Immature natural killer cell (primary cell): ENCODE measurements at regions not wholly inside any gene's neighbourhood (a gene's known extent, or its start where the extent isn't known, plus 50 kb on each side); places are given as distances from the start of the nearest gene placed in this dataset.

Source experiments
- DNase-seq, 3 donors: peaks; one replicate each; pipeline ENCODE4 v3.0.0; 2022; ENCODE audit warnings: mixed read lengths in 1 of 3
- H3K27ac Mint-ChIP-seq, 6 donors: one replicate each; pipeline ENCODE4 v1.8.0; 2020; ENCODE audit warnings: mixed read lengths in 6 of 6, mild to moderate bottlenecking in 5 of 6, inconsistent platforms in 4 of 6, moderate library complexity in 3 of 6
- H3K27me3 Mint-ChIP-seq, 3 donors: one replicate each; pipeline ENCODE4 v1.8.0; 2020 to 2021; ENCODE audit warnings: low read depth in 3 of 3, mild to moderate bottlenecking in 3 of 3, mixed read lengths in 3 of 3, moderate library complexity in 3 of 3, inconsistent platforms in 1 of 3
- H3K36me3 Mint-ChIP-seq, 3 donors: one replicate each; pipeline ENCODE4 v1.8.0; 2020; ENCODE audit warnings: mixed read lengths in 3 of 3, inconsistent platforms in 2 of 3, mild to moderate bottlenecking in 2 of 3
- H3K4me1 Mint-ChIP-seq, 2 donors: one replicate each; pipeline ENCODE4 v1.8.0; 2020; ENCODE audit warnings: inconsistent platforms in 2 of 2, mild to moderate bottlenecking in 2 of 2, mixed read lengths in 2 of 2, moderate library complexity in 1 of 2
- H3K4me3 Mint-ChIP-seq, 5 donors: one replicate each; pipeline ENCODE4 v1.8.0; 2020; ENCODE audit warnings: mild to moderate bottlenecking in 5 of 5, mixed read lengths in 5 of 5, inconsistent platforms in 3 of 5, moderate library complexity in 3 of 5
- H3K9me3 Mint-ChIP-seq, 6 donors: one replicate each; pipeline ENCODE4 v1.8.0; 2020; ENCODE audit warnings: mild to moderate bottlenecking in 6 of 6, mixed read lengths in 6 of 6, inconsistent platforms in 4 of 6, moderate library complexity in 3 of 6

DNA sequence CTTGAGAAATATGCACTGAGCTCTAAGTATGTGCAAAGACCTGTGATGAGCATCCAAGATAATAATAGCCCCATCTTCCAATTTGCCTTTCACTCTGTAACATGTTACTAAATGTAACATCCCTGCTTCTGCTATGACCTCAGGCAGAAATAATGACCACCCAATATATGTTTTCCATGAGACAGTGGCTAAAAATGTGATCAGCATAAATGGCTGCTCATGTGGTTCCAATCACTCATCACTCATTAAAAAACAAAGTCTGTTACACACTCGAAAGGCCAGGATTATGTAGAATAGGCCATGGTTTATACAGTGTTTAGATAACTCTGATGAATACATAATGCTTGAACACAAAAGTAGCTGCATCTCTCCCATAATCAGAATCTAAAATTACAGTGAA lies 71.4 kb upstream of the MOCS2 start:
- Mint-ChIP-seq H3K9me3 (peaks cover 0 to 2% (median 0%) of the 10 kb centered on the region in 6 donors), H3K36me3 (no peaks in the 10 kb centered on the region), H3K4me1 (no peaks in the 10 kb centered on the region), H3K4me3 (no peak overlapping the region), H3K27ac (no peak overlapping the region), H3K27me3 (peaks cover 0 to 3% (median 0%) of the 10 kb centered on the region in 3 donors)
- no peak for DNase-seq

GRCh38 chr5:53183880-53184279 lies 74.3 kb upstream of the MOCS2 start:
- H3K27ac Mint-ChIP-seq: no peak overlapping the region
- H3K4me1 Mint-ChIP-seq: no peaks in the 10 kb centered on the region
- H3K27me3 Mint-ChIP-seq: peaks cover 0 to 6% (median 1%) of the 10 kb centered on the region in 3 donors
- DNase-seq: no peak
- peaks cover 0 to 6% (median 4%) of the 10 kb centered on the region in 6 donors for H3K9me3 Mint-ChIP-seq
- no peak overlapping the region for H3K4me3 Mint-ChIP-seq
- no peaks in the 10 kb centered on the region for H3K36me3 Mint-ChIP-seq

- Mint-ChIP-seq H3K4me1 (no peaks in the 10 kb centered on the region), H3K27me3 (peaks cover 0 to 18% (median 3%) of the 10 kb centered on the region in 3 donors), H3K36me3 (no peaks in the 10 kb centered on the region), H3K9me3 (peaks cover 1 to 14% (median 7%) of the 10 kb centered on the region in 6 donors), H3K4me3 (no peak overlapping the region), H3K27ac (no peak overlapping the region)
- DNase-seq: no peak
Observed at GRCh38 chr5:53191548-53192165, 82.1 kb upstream of the MOCS2 start.

GRCh38 chr5:53194086-53194485 lies 84.5 kb upstream of the MOCS2 start:
- Mint-ChIP-seq H3K27ac (no peak overlapping the region), H3K36me3 (no peaks in the 10 kb centered on the region), H3K27me3 (peaks cover 0 to 12% (median 3%) of the 10 kb centered on the region in 3 donors), H3K4me3 (no peak overlapping the region), H3K9me3 (peaks cover 0 to 9% (median 6%) of the 10 kb centered on the region in 6 donors), H3K4me1 (no peaks in the 10 kb centered on the region)
- no peak for DNase-seq

GRCh38 chr5:53199882-53200281 lies 90.3 kb upstream of the MOCS2 start:
- Mint-ChIP-seq H3K9me3 (no peaks in the 10 kb centered on the region), H3K4me3 (no peak overlapping the region), H3K27ac (no peak overlapping the region), H3K36me3 (no peaks in the 10 kb centered on the region), H3K27me3 (peaks cover 0 to 2% (median 0%) of the 10 kb centered on the region in 3 donors), H3K4me1 (no peaks in the 10 kb centered on the region)
- DNase-seq: no peak

DNA sequence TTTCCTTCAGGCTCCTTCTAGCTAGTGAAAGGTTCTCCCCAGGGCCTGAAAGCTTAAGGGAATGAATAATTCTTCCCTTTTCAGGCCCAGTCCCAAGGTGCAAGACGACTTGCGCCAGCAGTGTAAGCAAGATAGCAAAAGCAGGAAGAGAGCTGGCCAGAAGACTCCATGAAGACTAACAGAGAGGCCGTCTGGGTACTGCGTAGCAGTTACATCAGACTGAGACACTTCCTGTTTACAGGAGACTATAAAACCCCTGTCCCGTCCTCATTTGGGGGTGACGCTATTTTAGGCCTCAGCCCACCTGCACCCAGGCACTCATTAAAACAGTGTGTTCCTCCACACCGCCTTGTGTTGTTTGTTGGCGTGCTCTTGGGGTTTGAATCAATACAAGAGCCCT lies 90.7 kb upstream of the MOCS2 start:
- Mint-ChIP-seq H3K4me3 (no peak overlapping the region), H3K9me3 (no peaks in the 10 kb centered on the region), H3K27ac (no peak overlapping the region), H3K27me3 (peaks cover 0 to 2% (median 0%) of the 10 kb centered on the region in 3 donors), H3K36me3 (no peaks in the 10 kb centered on the region), H3K4me1 (no peaks in the 10 kb centered on the region)
- DNase-seq: no peak

- Mint-ChIP-seq H3K27me3 (peaks cover 0 to 2% (median 0%) of the 10 kb centered on the region in 3 donors), H3K27ac (no peak overlapping the region), H3K9me3 (no peaks in the 10 kb centered on the region), H3K4me3 (no peak overlapping the region), H3K36me3 (no peaks in the 10 kb centered on the region), H3K4me1 (no peaks in the 10 kb centered on the region)
- DNase-seq: no peak
Observed at GRCh38 chr5:53201746-53202145, 92.2 kb upstream of the MOCS2 start.

DNA sequence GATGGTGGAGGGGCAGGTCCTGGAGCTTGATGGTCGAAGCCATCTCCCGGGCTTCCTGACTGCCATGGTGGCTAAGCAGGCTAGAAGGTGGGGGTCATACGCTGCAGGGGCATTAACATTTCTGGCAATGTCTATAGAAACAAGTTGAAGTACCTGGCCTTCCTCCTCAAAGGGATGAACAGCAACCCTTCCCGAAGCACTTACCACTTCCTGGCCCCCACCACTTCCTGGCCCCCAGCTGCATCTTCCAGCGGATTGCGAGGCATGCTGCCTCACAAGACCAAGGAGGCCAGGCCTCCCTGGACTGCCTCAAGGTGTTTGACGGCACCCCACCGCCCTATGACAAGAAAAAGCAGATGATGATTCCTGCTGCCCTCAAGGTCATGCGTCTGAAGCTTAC lies 97.0 kb upstream of the MOCS2 start:
- Mint-ChIP-seq H3K27ac (no peak overlapping the region), H3K9me3 (no peaks in the 10 kb centered on the region), H3K27me3 (peaks cover 0 to 4% (median 2%) of the 10 kb centered on the region in 3 donors), H3K4me3 (no peak overlapping the region), H3K36me3 (no peaks in the 10 kb centered on the region), H3K4me1 (no peaks in the 10 kb centered on the region)
- no peak for DNase-seq

DNA sequence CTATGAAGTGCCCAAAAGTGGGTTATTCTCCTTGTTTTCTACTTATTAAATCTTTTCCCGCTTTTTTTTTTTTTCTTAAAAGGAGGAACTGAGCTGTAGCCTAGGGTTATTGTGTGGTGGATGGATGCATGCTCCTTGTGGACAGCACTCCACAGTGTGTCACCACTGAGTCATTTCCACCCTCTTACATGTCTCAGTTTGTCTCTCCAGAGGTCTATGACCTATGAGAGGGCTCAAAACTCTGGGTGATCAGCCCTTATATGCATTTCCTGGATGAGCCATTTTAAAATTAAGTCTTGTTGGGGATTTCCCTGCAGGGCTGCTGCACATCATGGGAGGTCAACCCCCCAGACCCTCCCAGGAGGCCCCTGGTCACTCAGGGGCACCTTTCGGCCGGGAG lies 102.2 kb upstream of the MOCS2 start:
- H3K36me3 Mint-ChIP-seq: no peaks in the 10 kb centered on the region
- H3K9me3 Mint-ChIP-seq: peaks cover 0 to 7% (median 0%) of the 10 kb centered on the region in 6 donors
- no peak for DNase-seq
- H3K4me1 Mint-ChIP-seq: no peaks in the 10 kb centered on the region
- no peak overlapping the region for H3K4me3 Mint-ChIP-seq
- no peak overlapping the region for H3K27ac Mint-ChIP-seq
- peaks cover 0 to 3% (median 0%) of the 10 kb centered on the region in 3 donors for H3K27me3 Mint-ChIP-seq

DNA sequence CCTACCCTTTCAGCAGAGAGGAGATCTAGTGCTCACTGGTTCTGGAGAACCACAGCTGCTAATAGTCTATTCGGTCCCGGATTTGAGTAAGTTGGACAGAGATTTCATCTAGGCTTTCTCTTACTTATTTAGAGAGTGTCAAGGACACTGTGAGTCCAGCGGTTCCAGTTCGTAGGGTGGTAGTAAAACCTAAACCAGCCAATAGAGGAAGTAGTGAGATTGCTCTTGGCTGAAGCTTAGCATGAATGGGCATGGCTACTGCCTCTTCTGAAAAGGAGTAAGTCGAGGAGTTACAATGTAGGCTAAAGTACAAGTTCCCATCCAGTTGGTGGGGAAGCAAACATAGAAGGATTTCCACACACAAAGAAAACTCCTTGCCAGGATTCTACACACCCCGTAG lies 109.6 kb upstream of the MOCS2 start:
- H3K4me1 Mint-ChIP-seq: no peaks in the 10 kb centered on the region
- H3K4me3 Mint-ChIP-seq: no peak overlapping the region
- DNase-seq: no peak
- H3K27ac Mint-ChIP-seq: no peak overlapping the region
- no peaks in the 10 kb centered on the region for H3K27me3 Mint-ChIP-seq
- H3K9me3 Mint-ChIP-seq: peaks cover 0 to 11% (median 2%) of the 10 kb centered on the region in 6 donors
- no peaks in the 10 kb centered on the region for H3K36me3 Mint-ChIP-seq

DNA sequence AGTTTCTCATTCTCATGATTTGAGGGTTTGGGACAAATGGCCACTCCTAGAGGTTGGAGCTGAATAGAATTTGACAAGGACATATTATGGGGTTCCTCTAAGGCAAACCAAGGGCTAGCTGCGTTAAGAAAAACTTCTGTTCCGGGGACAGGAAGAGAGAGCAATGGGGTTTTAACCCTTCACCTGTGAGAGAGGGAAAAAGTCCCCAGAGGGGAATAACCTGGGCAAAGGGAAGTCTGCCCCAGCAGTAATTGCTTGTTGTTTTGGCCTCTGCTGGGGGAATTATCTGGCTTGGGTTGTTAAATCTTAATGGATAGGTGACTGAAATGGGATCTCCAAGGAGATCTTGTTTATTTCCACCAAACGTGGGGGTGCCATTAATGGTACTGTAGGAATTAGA lies 110.1 kb upstream of the MOCS2 start:
- Mint-ChIP-seq H3K27ac (no peak overlapping the region), H3K27me3 (no peaks in the 10 kb centered on the region), H3K4me1 (no peaks in the 10 kb centered on the region), H3K9me3 (peaks cover 0 to 11% (median 2%) of the 10 kb centered on the region in 6 donors), H3K36me3 (no peaks in the 10 kb centered on the region), H3K4me3 (no peak overlapping the region)
- DNase-seq: no peak

DNA sequence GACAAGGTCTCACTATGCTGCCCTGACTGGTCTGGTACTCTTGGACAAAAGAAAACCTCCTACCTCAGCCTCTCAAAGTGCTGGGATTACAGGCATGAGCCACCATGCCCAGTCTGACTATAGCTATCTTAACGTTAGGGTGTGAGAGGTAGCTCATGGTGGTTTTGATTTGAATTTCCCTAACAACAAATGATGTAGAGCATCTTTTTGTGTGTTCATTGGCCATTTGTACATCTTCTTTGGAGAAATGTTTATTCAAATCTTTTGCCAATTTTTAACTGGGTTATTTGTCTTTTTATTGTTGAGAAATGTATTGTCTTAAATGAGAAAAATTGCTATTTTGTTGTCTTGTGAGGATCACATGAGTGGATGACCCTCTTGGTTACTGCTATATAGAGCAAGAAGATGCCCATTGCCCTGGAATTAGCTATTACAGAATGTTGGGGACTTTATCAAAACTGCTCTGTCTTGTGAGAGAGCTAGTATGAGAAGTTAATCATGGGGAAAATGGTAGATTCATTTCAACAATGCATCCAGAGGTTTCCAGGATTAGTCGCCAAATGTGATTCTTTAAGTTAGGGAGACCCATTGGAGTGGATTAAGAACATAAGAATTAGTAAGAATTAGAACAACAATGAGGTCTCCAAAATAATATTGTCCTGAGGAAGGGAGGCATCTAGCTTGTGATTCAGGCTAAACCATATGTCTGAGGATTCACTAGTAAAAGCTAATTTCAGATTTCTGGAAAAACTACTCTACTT lies 124.3 kb upstream of the MOCS2 start:
- H3K4me1 Mint-ChIP-seq: no peaks in the 10 kb centered on the region
- H3K4me3 Mint-ChIP-seq: no peak overlapping the region
- no peaks in the 10 kb centered on the region for H3K27me3 Mint-ChIP-seq
- DNase-seq: no peak
- no peaks in the 10 kb centered on the region for H3K36me3 Mint-ChIP-seq
- H3K9me3 Mint-ChIP-seq: peaks cover 0 to 8% (median 0%) of the 10 kb centered on the region in 6 donors
- H3K27ac Mint-ChIP-seq: no peak overlapping the region

- Mint-ChIP-seq H3K9me3 (peaks cover 0 to 5% (median under 1%) of the 10 kb centered on the region in 6 donors), H3K27ac (no peak overlapping the region), H3K4me1 (no peaks in the 10 kb centered on the region), H3K4me3 (no peak overlapping the region), H3K27me3 (peaks cover 0 to 1% (median 0%) of the 10 kb centered on the region in 3 donors), H3K36me3 (no peaks in the 10 kb centered on the region)
- DNase-seq: no peak
Observed at GRCh38 chr5:53236683-53237082, 127.1 kb upstream of the MOCS2 start.

DNA sequence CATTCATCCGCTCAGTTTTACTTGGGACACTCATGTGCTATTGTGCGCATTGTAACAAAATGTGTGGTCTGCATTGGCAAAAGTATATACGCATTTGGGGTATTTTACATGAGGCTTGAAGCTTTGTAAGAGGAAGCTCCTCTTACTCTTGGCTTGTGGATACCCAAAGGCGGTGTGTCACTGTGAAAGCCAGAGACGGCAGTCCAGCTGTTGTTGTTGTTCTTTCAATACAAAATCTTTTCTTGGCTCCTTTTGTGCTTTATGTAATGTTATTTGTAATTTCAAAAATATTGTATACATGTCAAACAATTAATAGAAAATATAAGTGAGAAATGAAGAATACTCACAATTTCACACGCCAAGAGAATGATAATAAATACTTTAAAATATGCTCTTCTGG lies 128.3 kb upstream of the MOCS2 start:
- Mint-ChIP-seq H3K27ac (no peak overlapping the region), H3K27me3 (peaks cover 0 to 1% (median 0%) of the 10 kb centered on the region in 3 donors), H3K4me1 (no peaks in the 10 kb centered on the region), H3K4me3 (no peak overlapping the region), H3K36me3 (no peaks in the 10 kb centered on the region), H3K9me3 (peaks cover 0 to 5% (median 1%) of the 10 kb centered on the region in 6 donors)
- DNase-seq: no peak
